ENCODE measurements at regions not wholly inside any gene's neighbourhood (a gene's known extent, or its start where the extent isn't known, plus 50 kb on each side); places are given as distances from the start of the nearest gene placed in this dataset.

- TF ChIP-seq CTCF (IDR thresholded peaks at IDR 0.05): no peak
- Histone ChIP-seq H3K9me3 (no peaks in the 10 kb centered on the region), H3K36me3 (no peaks in the 10 kb centered on the region), H3K27ac (no peak overlapping the region), H3K4me3 (no peak overlapping the region), H3K27me3 (peaks cover 0 to 11% of the 10 kb centered on the region in 2 donors), H3K4me1 (no peaks in the 10 kb centered on the region)
- intact Hi-C loops (cut with DNase I): no loop called here
- DNase-seq (no peak), ATAC-seq (no peak)
These were observed 105.3 kb downstream of the NPTX2 start for GRCh38 chr7:98722402-98722801.

GRCh38 chr7:98724591-98724990, 107.5 kb downstream of the NPTX2 start:
- H3K36me3 ChIP-seq: no peaks in the 10 kb centered on the region
- intact Hi-C loops (cut with DNase I): no loop called here
- H3K27me3 ChIP-seq: peaks cover 0 to 18% of the 10 kb centered on the region in 2 donors
- DNase-seq: no peak
- H3K4me1 ChIP-seq: no peaks in the 10 kb centered on the region
- H3K27ac ChIP-seq: no peak overlapping the region
- no peak for ATAC-seq
- no peak for TF ChIP-seq CTCF (IDR thresholded peaks at IDR 0.05)
- H3K4me3 ChIP-seq: no peak overlapping the region
- no peaks in the 10 kb centered on the region for H3K9me3 ChIP-seq

- no peaks in the 10 kb centered on the region for H3K4me1 ChIP-seq
- no peak for DNase-seq
- H3K27ac ChIP-seq: no peak overlapping the region
- peaks cover 0 to 22% of the 10 kb centered on the region in 2 donors for H3K27me3 ChIP-seq
- no peak for TF ChIP-seq CTCF (IDR thresholded peaks at IDR 0.05)
- no peaks in the 10 kb centered on the region for H3K36me3 ChIP-seq
- H3K4me3 ChIP-seq: no peak overlapping the region
- no peak for ATAC-seq
- intact Hi-C loops (cut with DNase I): no loop called here
- H3K9me3 ChIP-seq: no peaks in the 10 kb centered on the region
These were observed 110.1 kb downstream of the NPTX2 start for GRCh38 chr7:98727146-98727709.

- no peak for ATAC-seq
- no peaks in the 10 kb centered on the region for H3K36me3 ChIP-seq
- peaks cover 0 to 4% of the 10 kb centered on the region in 2 donors for H3K9me3 ChIP-seq
- no peak overlapping the region for H3K4me3 ChIP-seq
- H3K27ac ChIP-seq: no peak overlapping the region
- intact Hi-C loops (cut with DNase I): no loop called here
- TF ChIP-seq CTCF (IDR thresholded peaks at IDR 0.05): no peak
- peaks cover 0 to 22% of the 10 kb centered on the region in 2 donors for H3K27me3 ChIP-seq
- DNase-seq: no peak
- H3K4me1 ChIP-seq: no peaks in the 10 kb centered on the region
These were observed 111.5 kb downstream of the NPTX2 start for GRCh38 chr7:98728555-98728954.

GRCh38 chr7:98729121-98729520, 112.0 kb downstream of the NPTX2 start:
- H3K36me3 ChIP-seq: no peaks in the 10 kb centered on the region
- peaks cover 0 to 22% of the 10 kb centered on the region in 2 donors for H3K27me3 ChIP-seq
- peaks cover 0 to 4% of the 10 kb centered on the region in 2 donors for H3K9me3 ChIP-seq
- TF ChIP-seq CTCF (IDR thresholded peaks at IDR 0.05): no peak
- no peaks in the 10 kb centered on the region for H3K4me1 ChIP-seq
- intact Hi-C loops (cut with DNase I): no loop called here
- H3K27ac ChIP-seq: no peak overlapping the region
- DNase-seq (no peak), ATAC-seq (no peak)
- no peak overlapping the region for H3K4me3 ChIP-seq
